GM23338 (cell line): ENCODE measurements at regions not wholly inside any gene's neighbourhood (a gene's known extent, or its start where the extent isn't known, plus 50 kb on each side); places are given as distances from the start of the nearest gene placed in this dataset.

Source experiments
- ATAC-seq: fragments of 200-7000 bp; cut with Tn5 transposase; 3 replicates; pipeline ENCODE4 v1.9.1; 2020
- DNase-seq: peaks from one replicate; pipeline ENCODE4 v3.0.0-alpha.2; 2015; ENCODE audit warnings: low spot score
- H2AFZ ChIP-seq: fragments of 200-600 bp; sonication (generic); 2 replicates; pipeline ENCODE4 v1.8.0; 2016; ENCODE audit warnings: antibody characterized with exemption, mild to moderate bottlenecking, moderate library complexity
- H3F3A ChIP-seq: fragments of 200-600 bp; sonication (generic); replicated peaks from 2 replicates; pipeline ENCODE4 v1.8.0; 2017; ENCODE audit warnings: antibody characterized with exemption, mixed run types, low read depth
- H3K27ac ChIP-seq: fragments of 200-600 bp; sonication (generic); 2 replicates; pipeline ENCODE4 v1.6.1; 2016; ENCODE audit warnings: low read depth
- H3K27me3 ChIP-seq: fragments of 200-600 bp; sonication (generic); 2 replicates; pipeline ENCODE4 v1.8.0; 2016; ENCODE audit warnings: mild to moderate bottlenecking, mixed run types, moderate library complexity; ENCODE audit not compliant: insufficient read depth
- H3K36me3 ChIP-seq: fragments of 200-600 bp; sonication (generic); 2 replicates; pipeline ENCODE4 v1.8.0; 2016; ENCODE audit warnings: mild to moderate bottlenecking; ENCODE audit not compliant: insufficient read depth
- H3K4me1 ChIP-seq: fragments of 200-600 bp; sonication (generic); 2 replicates; pipeline ENCODE4 v1.8.0; 2016; ENCODE audit warnings: mild to moderate bottlenecking, moderate library complexity; ENCODE audit not compliant: insufficient read depth
- H3K4me2 ChIP-seq: fragments of 200-600 bp; sonication (generic); 2 replicates; pipeline ENCODE4 v1.7.1; 2017; ENCODE audit warnings: mixed run types
- H3K4me3 ChIP-seq: fragments of 200-600 bp; sonication (generic); 2 replicates; pipeline ENCODE4 v1.6.1; 2016; ENCODE audit warnings: mixed run types
- H3K79me2 ChIP-seq: fragments of 200-600 bp; sonication (generic); replicated peaks from 2 replicates; pipeline ENCODE4 v1.8.0; 2017; ENCODE audit warnings: mild to moderate bottlenecking; ENCODE audit not compliant: insufficient read depth
- H3K9me2 ChIP-seq: fragments of 200-600 bp; sonication (generic); 2 replicates; pipeline ENCODE4 v1.8.0; 2017; ENCODE audit not compliant: insufficient read depth
- H4K20me1 ChIP-seq: fragments of 200-600 bp; sonication (generic); replicated peaks from 2 replicates; pipeline ENCODE4 v1.8.0; 2017; ENCODE audit warnings: mild to moderate bottlenecking; ENCODE audit not compliant: insufficient read depth
- H3K27ac Mint-ChIP-seq: 2 replicates; pipeline ENCODE4 v1.8.0; 2020; ENCODE audit warnings: inconsistent platforms, mild to moderate bottlenecking, moderate library complexity, mixed read lengths
- H3K27me3 Mint-ChIP-seq: 3 replicates; pipeline ENCODE4 v1.8.0; 2022; ENCODE audit warnings: low read depth, mild to moderate bottlenecking, moderate library complexity, mixed read lengths, inconsistent platforms; ENCODE audit not compliant: insufficient read depth, poor library complexity
- H3K36me3 Mint-ChIP-seq: 3 replicates; pipeline ENCODE4 v1.8.0; 2021; ENCODE audit warnings: low read depth, mild to moderate bottlenecking, inconsistent platforms, moderate library complexity, mixed read lengths
- H3K4me1 Mint-ChIP-seq: 3 replicates; pipeline ENCODE4 v1.8.0; 2020; ENCODE audit warnings: mild to moderate bottlenecking, inconsistent platforms, mixed read lengths
- H3K4me3 Mint-ChIP-seq: 3 replicates; pipeline ENCODE4 v1.8.0; 2021; ENCODE audit warnings: moderate library complexity, mild to moderate bottlenecking, inconsistent platforms, mixed read lengths
- H3K9me3 Mint-ChIP-seq: 3 replicates; pipeline ENCODE4 v1.8.0; 2020; ENCODE audit warnings: moderate library complexity, mild to moderate bottlenecking, inconsistent platforms, mixed read lengths
- CREB1 ChIP-seq: fragments of 250-450 bp; sonication (Bioruptor Pico); IDR thresholded peaks from 2 replicates; pipeline ENCODE4 v1.5.0; 2020; ENCODE audit warnings: low read depth, mild to moderate bottlenecking, moderate library complexity
- EZH2 ChIP-seq: fragments of 200-600 bp; sonication (generic); IDR thresholded peaks from one replicate; pipeline ENCODE4 v1.8.0; 2017; ENCODE audit warnings: antibody characterized with exemption, mild to moderate bottlenecking, low read depth; ENCODE audit not compliant: unreplicated experiment
- EZH2phosphoT487 ChIP-seq: fragments of 200-600 bp; sonication (generic); IDR thresholded peaks from one replicate; pipeline ENCODE4 v1.8.1; 2018; ENCODE audit warnings: antibody characterized with exemption; ENCODE audit not compliant: unreplicated experiment
- JUNB ChIP-seq: IDR thresholded peaks from one replicate; pipeline ENCODE4 v1.6.1; 2016; ENCODE audit warnings: antibody characterized with exemption; ENCODE audit not compliant: unreplicated experiment
- NANOG ChIP-seq: IDR thresholded peaks from 2 replicates; pipeline ENCODE4 v1.6.1; 2016; ENCODE audit warnings: antibody characterized with exemption, borderline replicate concordance
- POLR2AphosphoS5 ChIP-seq: IDR thresholded peaks from 2 replicates; pipeline ENCODE4 v1.6.1; 2016; ENCODE audit warnings: antibody characterized with exemption, low read depth
- STAT1 ChIP-seq: IDR thresholded peaks from one replicate; pipeline ENCODE4 v1.6.1; 2016; ENCODE audit warnings: antibody characterized with exemption; ENCODE audit not compliant: unreplicated experiment
- ZNF114 ChIP-seq: fragments of 250-450 bp; sonication (Bioruptor Pico); IDR thresholded peaks from 2 replicates; pipeline ENCODE4 v1.5.0; 2020; ENCODE audit warnings: mild to moderate bottlenecking, moderate library complexity
- ZNF331 ChIP-seq: fragments of 250-450 bp; sonication (Bioruptor Pico); IDR thresholded peaks from 2 replicates; pipeline ENCODE4 v1.5.0; 2020; ENCODE audit warnings: low read depth, mild to moderate bottlenecking, moderate library complexity
- TF ChIP-seq, protein P1 (sequence below): IDR thresholded peaks from one replicate; pipeline ENCODE4 v1.6.1; 2018; ENCODE audit warnings: antibody characterized with exemption; ENCODE audit not compliant: unreplicated experiment
- TF ChIP-seq, protein P2 (sequence below), 2 experiments: fragments of 200-600 bp in 1 of 2; sonication (generic) in 1 of 2; conservative IDR thresholded peaks; 2 replicates each; pipeline versions ENCODE4 v1.5.1 to v1.6.1; 2016 to 2017; ENCODE audit warnings: antibody characterized with exemption in 2 of 2, low read depth in 2 of 2, mild to moderate bottlenecking in 2 of 2, moderate library complexity in 1 of 2

DNA sequence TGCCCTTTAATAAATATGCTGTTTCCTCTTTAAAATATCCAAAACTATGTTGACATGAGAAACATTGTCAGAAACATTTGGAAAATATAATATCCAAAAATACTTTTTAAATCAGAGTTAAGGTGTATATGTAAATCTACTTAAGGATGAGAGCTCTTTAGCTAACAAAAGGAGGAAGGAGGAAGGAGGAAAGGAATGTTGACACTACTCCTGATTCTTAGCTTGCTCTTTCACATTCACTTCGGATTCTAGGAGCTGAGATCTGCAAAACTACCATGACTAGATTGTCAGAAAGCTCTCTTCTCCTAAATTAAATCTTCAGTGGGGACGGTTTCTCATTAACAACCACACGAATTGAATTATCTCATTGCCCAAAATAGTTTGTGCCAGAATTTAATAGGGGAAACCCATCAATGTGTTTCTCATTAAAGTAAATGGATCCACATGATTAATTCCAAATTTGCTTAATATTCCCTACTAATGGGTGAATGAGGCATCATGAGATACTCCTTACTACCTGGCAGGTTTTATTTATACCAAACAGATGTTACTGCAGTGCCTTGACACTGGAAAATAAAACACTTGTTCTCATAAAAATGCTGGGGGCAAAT lies 509.1 kb downstream of the MBD2 start (continued):
- TF ChIP-seq, protein P1, sequence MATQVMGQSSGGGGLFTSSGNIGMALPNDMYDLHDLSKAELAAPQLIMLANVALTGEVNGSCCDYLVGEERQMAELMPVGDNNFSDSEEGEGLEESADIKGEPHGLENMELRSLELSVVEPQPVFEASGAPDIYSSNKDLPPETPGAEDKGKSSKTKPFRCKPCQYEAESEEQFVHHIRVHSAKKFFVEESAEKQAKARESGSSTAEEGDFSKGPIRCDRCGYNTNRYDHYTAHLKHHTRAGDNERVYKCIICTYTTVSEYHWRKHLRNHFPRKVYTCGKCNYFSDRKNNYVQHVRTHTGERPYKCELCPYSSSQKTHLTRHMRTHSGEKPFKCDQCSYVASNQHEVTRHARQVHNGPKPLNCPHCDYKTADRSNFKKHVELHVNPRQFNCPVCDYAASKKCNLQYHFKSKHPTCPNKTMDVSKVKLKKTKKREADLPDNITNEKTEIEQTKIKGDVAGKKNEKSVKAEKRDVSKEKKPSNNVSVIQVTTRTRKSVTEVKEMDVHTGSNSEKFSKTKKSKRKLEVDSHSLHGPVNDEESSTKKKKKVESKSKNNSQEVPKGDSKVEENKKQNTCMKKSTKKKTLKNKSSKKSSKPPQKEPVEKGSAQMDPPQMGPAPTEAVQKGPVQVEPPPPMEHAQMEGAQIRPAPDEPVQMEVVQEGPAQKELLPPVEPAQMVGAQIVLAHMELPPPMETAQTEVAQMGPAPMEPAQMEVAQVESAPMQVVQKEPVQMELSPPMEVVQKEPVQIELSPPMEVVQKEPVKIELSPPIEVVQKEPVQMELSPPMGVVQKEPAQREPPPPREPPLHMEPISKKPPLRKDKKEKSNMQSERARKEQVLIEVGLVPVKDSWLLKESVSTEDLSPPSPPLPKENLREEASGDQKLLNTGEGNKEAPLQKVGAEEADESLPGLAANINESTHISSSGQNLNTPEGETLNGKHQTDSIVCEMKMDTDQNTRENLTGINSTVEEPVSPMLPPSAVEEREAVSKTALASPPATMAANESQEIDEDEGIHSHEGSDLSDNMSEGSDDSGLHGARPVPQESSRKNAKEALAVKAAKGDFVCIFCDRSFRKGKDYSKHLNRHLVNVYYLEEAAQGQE = no peak
- no peak for TF ChIP-seq POLR2AphosphoS5
- no peak for TF ChIP-seq ZNF114 (CRISPR knock-in tag)
- TF ChIP-seq ZNF331 (CRISPR knock-in tag) = no peak
- TF ChIP-seq EZH2 = no peak
- no peak for TF ChIP-seq STAT1
- no peak for TF ChIP-seq NANOG
- no peak for TF ChIP-seq CREB1
- TF ChIP-seq, protein P2, sequence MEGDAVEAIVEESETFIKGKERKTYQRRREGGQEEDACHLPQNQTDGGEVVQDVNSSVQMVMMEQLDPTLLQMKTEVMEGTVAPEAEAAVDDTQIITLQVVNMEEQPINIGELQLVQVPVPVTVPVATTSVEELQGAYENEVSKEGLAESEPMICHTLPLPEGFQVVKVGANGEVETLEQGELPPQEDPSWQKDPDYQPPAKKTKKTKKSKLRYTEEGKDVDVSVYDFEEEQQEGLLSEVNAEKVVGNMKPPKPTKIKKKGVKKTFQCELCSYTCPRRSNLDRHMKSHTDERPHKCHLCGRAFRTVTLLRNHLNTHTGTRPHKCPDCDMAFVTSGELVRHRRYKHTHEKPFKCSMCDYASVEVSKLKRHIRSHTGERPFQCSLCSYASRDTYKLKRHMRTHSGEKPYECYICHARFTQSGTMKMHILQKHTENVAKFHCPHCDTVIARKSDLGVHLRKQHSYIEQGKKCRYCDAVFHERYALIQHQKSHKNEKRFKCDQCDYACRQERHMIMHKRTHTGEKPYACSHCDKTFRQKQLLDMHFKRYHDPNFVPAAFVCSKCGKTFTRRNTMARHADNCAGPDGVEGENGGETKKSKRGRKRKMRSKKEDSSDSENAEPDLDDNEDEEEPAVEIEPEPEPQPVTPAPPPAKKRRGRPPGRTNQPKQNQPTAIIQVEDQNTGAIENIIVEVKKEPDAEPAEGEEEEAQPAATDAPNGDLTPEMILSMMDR (conservative IDR thresholded peaks at IDR 0.05; ENCODE audit: low read depth in 2 of 2) = no peak
- no peak for TF ChIP-seq EZH2phosphoT487
- TF ChIP-seq JUNB = no peak

DNA sequence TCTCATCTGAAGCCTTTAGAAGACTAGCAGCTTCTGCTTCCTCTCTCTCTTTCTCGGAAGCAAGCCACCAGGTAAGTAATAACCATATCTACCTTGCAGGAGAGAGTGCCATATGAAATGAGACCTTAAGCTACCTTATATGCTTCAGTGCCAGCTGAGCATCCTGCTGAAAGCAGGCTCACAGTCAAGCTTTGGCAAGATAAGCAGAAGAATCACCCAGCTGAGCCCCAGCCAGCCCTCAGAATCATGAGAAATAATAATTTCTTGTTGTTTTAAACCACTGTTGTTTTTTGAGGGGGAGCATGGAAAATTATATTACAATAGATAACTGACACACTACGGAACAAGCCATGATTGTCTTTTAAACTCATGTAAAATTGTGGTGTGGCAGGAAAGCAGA lies 514.4 kb downstream of the MBD2 start:
- Mint-ChIP-seq H3K27me3 (no peaks in the 10 kb centered on the region), H3K4me1 (0 out of 3 replicates have a peak, but pooled peaks cover 4% of the 10 kb centered on the region), H3K27ac (no peak overlapping the region), H3K9me3 (peaks cover 6% of the 10 kb centered on the region; the same call in 1 of the 3 replicates), H3K36me3 (no peaks in the 10 kb centered on the region), H3K4me3 (no peak overlapping the region)
- no peak overlapping the region for H3K4me2 ChIP-seq
- no peak overlapping the region for H2AFZ ChIP-seq
- no peak overlapping the region for H3K4me3 ChIP-seq
- H3K36me3 ChIP-seq = no peaks in the 10 kb centered on the region
- H3K4me1 ChIP-seq = no peaks in the 10 kb centered on the region
- H3F3A ChIP-seq = no peaks in the 10 kb centered on the region
- H3K27ac ChIP-seq = no peak overlapping the region
- no peaks in the 10 kb centered on the region for H4K20me1 ChIP-seq
- H3K79me2 ChIP-seq = no peaks in the 10 kb centered on the region
- DNase-seq (no peak), ATAC-seq (no peak)
- no peak for TF ChIP-seq EZH2
- peak; percentile 93 for TF ChIP-seq ZNF331 (CRISPR knock-in tag)
- no peaks in the 10 kb centered on the region for H3K27me3 ChIP-seq
- no peaks in the 10 kb centered on the region for H3K9me2 ChIP-seq
